NCI-H128 (cell line): ENCODE measurements at regions not wholly inside any gene's neighbourhood (a gene's known extent, or its start where the extent isn't known, plus 50 kb on each side); places are given as distances from the start of the nearest gene placed in this dataset.

ENCODE experiments used
- DNase-seq: peaks from one replicate; lab custom pipeline; 2025; ENCODE audit not compliant: unreplicated experiment; lab: John Stamatoyannopoulos, UW

DNA sequence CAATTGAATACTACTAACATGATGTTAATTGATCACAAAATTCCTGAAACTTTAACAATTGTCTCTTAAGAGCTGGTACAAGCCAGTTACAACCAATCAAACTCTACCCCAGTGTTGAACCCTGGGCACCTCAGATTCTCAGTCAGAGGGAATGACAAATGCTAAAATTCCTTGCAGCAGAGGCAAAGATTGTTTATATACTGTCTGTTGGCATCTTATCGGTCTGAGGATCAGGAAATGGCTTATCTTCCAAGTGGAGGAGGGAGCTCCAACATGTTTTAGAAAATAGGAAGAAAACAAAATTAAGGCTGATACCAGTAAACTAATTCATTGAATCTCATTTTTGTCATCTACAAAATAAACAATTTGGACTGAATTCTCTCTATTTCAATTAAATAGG is 527.8 kb upstream of the ZNF608 start:
- DNase-seq = no peak

DNA sequence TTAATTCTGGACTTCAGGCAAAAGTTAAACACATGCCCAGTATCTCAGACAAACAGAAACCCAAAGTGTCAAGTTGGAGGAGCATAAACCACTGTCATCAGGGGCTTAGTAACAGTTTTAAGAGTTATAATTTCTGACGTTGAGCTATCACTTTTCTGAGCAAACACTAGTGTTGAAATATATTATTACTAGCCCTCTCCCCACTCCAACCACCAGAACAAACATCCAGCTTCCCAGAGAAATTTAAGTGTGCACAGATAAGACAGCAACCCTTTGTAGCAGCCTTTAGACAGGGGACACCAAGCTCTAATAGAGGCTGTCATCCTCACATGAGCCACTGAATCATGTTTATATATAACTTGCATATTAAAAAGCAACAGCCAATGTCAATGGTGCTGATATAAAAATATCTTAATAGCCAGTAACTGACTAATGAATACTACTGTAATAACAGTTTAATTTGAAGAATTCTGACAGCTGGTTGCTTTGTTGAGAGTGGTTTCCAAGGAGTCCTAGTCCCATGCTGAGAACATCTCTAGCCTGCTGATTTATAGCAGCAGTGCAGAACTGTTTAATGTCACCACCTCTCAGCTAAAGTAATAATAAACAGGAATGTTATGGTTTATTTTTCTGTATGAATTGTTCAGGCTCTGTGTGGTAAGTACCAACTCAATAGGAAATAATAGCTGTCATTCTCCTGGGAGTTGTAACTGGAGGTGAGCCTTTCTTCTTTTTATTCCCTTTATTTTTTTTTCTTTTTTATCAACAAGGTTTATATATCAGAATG is 528.7 kb upstream of the ZNF608 start:
- peak; percentile 4 for DNase-seq

DNA sequence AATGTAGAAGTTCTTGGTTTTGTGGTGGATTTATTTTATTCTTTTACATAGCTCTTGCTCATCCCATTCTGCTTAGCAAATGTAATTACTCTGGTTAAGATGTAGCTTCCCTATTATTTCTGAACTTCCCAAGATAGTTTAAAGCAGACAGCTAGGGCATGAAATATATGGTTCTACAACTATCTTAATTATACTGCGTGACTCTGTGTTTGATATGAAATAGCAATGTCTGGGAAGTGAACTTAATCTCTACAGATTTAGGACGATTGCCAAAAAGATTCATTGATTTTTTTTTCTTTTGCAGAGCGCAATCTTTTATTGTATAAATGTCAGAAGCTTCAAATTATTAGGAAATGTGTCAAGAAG is 529.3 kb upstream of the ZNF608 start:
- DNase-seq = no peak

DNA sequence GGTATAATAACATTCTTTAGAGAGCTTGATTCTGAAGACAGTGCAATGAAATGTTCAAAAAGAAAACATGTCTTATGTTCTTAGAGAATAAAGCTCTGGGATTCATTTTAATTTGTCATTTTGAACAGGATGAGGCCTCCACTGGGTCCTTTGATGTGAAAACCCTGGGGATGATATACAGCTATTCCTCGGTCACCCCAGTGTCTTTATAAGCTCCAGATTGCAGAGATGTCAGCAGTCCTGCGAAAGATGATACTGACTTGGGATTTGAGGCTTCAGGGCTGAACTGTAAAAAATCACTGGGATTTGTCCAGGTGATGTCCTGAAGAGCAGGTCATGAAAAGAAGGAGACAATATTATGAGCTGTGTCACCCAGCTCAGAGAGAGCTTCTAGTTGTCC is 529.7 kb upstream of the ZNF608 start:
- no peak for DNase-seq

DNA sequence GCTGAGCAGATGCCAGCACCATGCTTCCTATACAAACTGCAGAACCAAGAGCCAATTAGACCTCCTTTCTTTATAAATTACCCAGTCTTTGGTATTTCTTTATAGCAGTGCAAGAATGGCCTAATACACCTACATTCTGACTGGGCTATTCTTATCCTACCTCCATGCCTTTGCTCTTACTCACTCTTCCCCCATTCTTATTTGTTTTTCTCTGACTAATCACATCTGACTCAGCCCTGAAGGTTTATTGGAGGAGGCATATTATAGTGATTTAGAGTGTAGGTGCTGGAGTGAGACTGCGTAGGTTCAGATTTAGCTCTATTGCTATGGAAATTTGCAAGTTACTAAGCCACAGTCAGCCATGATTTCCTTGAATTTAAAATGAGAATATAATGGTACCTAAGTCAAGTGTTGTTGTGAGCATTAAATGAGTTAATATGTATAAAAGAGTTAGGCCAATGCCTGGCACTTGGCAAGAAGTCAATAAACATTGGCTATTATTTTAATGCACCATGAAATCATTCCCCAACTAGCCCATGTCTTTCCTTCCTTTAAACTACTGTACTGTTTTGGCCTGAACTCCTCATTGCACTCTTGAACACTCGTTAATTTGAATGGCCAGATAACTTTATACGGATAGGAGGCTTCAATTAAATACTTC is 531.2 kb upstream of the ZNF608 start:
- no peak for DNase-seq

DNA sequence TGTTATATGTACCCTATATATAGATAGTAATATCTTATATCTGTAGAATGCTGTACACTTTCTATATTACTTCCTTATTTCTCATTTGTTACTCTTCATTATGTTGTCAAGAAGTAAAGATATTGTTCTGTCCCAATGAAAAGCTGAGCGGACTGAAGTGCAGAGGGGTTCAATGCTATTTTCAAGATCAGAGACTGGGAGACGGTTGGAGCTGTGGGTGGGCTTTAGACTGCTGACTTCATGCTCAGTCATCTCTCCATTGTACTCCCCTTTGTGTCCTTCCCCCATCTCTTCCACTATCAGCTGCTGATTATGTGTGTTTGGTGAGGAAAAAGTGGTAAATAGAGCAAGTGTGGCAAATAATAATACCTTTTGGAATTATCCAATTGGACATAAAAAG is 532.3 kb upstream of the ZNF608 start:
- DNase-seq = no peak

DNA sequence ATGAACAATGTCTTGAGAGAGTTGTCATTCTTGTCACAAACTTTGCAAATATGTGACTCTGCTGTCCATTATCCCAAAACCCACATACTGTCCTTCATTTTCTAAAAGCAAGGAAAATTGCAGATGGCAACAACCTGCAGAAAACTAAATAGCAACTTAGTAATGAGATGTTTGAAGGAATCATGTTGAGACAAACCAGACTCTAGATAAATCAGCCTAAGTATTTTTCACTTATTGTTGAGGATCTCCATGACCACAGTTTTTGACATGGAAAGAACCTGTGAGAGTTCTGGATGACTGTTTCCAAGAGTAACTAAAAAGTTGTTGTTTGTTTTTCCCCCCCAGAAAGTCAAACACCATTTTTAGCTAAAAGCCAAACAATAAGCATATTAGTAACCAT is 535.2 kb upstream of the ZNF608 start:
- DNase-seq = no peak

DNA sequence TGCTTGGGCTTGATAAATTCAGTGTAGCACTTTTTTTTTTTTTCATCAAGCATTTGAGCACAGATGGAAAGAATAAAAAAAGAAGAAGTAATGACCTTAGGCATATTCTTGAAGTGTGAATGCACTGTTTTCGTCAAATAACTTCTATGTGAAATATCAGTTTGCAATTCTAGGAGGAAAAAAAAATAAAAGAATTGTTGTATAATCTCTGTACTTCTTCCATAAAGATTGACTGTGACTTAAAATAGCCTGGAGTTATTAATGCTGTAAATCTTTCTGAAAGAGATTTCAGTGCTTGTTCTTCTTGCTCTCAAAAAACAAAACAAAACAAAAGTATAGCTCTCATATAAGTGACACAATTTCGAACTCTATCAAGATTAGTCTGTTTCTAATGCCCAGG is 536.9 kb upstream of the ZNF608 start:
- no peak for DNase-seq

DNA sequence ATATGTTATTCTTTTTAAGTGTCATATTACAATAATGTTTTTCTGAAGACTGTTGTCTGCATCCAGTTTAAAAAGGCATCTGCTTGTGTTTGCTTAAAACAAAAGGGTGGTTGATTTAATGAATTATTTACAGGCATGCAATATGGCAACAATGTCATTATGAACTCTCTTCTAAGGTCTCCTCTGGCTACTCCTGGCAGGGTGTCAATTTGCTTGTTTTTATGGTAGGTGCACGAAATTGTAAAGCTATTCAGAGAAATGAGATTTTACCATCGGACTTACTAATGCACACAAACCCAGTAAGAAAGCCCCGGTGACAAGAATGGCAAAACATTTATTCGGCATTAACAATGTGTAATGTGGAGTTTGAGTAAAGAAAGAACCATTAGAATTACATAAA is 539.8 kb upstream of the ZNF608 start:
- DNase-seq = no peak

DNA sequence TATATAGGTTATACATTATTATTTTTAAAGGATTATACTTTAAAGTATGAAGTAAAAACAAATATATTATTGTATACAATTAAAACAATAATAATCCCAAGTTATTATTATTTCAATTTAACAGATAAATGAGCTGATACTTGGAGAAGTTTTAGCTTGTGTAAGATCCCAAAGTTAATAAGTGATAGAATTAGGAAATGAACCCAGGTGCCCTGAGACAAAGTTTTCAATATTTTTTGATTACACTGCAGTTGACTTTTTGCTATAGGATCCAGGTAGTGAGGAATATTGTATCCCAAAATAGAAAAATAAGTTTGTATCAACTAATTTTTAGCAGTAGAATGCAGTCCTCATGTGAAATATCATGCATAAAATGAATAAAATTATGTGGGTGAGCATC is 543.2 kb upstream of the ZNF608 start:
- DNase-seq = no peak

DNA sequence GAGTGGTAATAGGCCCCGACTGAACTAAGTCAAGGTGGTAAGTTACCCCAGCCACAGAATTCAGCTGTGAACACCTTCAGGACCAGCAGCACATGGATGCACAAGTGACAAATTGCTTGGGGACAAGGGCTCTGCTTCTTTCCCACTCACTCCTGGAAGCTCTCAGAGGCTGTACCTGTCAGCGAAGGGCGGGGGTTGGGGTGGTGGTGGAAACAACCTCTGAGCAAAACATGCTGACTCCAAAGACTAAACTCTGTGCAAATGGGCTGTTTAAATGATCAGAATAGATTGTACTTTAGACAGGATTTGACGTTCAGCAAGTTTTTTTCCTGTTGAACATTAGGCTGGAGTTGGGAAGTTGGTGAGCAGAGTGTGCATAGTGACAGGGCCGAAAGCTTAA is 544.5 kb upstream of the ZNF608 start:
- no peak for DNase-seq

DNA sequence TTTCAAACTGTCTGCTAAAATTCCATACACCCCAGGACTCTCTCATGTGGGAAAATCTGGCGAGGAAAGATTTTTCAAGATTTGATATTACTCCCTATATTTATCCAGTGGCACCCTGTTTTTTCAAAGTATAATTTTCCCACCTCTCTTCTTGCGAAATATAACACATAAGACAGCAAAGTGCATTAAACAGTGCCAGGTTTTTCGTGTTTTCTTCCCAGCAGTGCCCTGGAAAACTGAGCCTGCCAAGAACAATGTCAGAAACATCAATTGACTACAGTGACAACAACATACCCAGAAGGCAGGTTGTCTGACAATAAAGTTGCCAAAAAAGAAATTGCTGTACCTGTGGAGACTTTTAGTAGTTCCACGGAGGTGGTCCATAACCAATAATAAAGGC is 545.0 kb upstream of the ZNF608 start:
- no peak for DNase-seq

DNA sequence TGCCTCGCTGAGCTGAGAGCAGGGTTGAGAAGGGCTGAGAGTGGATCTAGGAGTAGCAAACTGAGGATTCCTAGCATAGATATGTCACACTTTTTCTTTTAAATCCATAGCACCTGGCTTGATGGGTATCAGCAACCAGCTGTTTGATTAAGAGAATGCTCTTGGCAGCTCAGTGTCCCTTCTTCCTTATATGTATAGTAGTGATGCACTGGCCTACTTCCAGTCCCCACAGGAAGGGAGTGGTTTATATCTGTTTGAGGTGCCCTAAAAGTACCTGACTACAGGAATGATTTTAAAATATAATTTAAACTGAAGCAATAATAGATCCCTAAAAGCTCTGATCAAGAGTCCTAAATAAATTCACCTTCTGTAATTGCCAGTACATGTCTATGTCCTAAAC is 546.8 kb upstream of the ZNF608 start:
- DNase-seq = no peak

DNA sequence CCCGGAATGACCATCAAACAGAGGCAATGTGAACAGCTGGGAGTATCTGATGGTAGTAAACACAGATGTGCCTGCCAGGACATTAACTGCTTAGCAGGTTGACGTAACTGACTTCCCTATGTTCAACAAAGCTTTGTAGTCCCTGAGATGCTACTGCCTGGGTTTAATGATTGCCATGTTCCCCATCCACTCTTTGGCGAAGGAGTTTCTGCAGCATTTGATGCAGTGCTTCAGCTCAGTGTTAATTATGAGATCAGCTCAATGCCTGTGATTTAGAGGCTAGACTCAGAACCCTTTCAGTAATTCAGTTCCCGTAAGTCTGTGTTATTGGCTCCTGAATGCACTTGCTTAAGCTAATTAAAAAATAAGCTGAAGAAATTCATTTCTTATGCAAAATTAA is 547.3 kb upstream of the ZNF608 start:
- DNase-seq = no peak

DNA sequence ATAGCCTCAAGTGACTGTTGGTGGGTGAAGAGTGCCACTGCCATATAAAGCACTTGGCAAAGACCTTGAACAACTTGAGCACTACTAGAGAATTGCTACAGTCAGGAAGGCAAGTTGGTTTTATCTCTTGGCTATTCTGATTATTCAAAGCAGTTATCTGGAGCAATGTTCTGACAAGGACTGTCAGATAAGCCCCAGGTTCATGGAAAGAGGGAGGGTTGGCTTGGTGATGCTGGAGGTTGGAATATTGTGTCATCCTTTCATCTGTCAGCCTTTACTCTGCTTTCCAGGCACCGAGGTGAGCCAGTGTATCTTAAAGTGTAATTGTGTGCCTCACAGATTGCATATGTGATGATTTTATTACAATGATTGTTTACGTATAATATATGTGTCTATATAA is 548.4 kb upstream of the ZNF608 start:
- DNase-seq = no peak

DNA sequence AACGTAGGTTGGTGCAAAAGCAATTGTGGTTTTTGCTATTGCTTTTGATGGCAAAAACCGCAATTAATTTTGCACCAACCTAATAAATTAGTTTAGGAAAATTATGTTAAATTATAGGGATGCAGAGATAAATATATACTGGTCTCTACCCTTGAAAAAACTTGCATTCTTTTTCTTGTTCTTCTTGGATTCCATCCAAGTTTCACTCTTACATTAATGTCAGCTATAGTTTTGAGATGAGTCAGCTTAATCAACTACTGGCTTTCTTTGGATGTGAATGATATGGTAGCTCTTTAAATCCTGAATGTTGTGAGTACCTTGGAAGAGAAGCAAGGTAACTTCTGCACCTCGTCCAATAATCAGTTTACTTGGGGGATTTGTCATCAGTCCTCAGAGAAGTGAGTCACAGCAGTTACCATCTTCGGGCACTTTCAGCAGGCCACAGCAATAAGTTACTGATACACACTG is 549.0 kb upstream of the ZNF608 start:
- no peak for DNase-seq

DNA sequence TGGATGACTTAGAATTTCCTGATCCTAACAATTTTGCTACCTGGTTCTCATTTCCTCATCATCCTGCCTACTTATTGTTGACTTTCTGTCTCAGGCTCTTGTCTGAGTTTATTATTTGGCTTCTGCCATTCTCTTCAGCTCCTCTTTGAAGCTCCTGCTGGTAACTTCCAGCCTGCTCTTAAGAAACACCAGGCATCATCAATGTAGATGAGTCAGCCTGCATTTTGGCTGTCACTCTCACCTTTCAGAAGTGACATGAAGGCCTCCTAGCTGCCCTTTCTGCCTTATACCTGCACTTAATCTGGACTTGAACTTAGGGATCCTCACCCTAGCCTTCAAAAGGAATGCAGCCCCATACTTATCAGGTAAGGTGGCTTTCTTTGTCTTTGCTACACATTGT is 551.8 kb upstream of the ZNF608 start:
- DNase-seq = no peak

DNA sequence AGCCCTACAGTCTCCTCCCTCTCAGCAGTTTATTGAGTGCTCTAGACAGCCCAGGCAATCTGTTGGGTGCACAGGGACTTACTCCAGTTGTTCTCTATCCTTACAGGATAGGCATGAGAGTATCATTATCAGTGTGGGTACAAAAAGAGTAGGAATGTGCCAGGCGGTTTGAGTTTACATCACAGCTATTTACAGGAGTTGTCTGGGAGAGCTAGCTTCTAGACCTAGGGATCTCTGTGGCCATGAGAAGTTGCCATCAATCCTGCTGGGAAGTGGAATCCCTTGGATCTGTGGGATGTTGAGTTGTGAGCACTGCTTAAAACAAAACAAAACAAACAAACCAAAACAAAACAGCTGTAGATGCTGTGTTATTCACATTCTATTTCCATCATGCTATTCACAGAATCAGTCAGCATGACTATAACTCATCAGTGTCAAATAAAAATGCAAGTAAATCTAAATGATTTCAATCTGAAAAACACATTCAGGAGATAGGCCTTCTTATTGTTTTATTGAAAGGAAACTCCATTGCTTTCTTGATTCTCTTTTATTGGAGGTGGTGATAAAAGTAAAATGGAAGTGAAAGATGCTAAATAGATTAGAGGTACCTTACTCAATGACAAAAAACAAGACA is 552.4 kb upstream of the ZNF608 start:
- no peak for DNase-seq

DNA sequence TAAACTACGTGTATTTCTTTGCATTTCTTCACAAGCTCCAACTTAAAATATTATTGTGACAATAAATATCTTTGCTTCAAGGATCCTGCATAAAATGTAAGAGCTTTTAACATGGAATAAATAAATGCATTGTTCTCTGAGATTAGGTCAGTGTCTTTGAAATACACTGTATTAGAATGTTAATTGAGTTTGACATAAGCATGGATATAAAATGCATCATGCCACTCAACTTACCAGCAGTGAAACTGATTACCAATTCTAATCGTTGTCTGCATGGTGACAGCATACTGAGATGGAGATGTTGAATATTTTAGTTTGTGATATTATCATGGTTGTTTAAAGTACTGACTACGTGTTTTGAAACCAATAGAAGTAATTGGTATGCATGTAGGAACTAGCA is 555.3 kb upstream of the ZNF608 start:
- DNase-seq = no peak

DNA sequence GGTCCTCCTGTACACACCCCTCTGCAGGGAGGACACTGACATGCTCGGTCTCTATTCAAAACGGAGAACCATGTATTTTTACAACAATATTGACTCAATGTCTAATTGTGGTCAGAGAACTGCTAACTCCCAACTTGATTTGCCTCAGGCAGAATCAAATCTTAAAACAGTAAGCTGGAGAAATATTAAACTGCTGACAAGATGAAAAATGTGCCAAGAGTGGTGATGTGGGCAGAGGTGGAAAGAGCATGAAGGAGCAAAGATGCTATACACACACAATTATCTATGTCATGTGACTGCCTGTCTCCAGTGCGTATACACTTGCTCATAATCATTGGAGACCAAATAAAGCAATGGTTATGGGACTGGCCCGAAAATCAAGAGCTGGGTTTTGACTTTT is 556.1 kb upstream of the ZNF608 start:
- DNase-seq = no peak

DNA sequence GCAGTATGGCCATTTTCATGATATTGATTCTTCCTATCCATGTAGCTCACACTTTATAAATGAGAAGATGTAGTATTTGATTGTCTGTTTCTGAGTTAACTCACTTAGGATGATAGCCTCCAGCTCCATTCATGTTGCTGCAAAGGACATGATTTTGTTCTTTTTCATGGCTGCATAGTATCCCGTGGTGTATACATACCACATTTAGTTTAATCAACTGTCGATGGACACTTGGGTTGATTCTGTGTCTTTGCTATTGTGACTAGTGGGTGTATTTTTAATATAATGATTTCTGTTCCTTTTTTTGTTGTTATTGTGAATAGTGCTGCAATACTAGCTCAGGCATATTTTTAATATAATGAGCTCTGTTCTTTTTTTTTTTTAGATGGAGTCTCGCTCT is 560.3 kb upstream of the ZNF608 start:
- DNase-seq = no peak

DNA sequence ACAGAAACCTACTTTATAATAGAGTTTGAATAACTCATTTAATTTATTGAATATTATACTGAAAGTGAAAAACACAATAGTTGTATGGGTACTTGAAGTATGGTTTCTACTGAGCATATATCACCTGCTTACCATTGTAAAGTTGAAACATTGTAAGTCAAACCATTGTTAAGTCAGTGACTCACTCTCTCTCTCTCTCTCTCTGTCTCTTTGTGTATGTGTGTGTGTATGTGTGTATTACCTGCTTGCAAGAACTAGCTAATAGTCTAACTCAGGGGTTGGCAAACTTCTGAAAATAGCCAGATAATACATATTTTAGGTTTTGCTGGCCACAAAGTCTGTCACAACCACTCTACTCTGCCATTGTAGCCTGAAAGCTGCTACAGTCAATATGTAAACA is 564.3 kb upstream of the ZNF608 start:
- DNase-seq = no peak
